HepG2 (cell line): ENCODE measurements at regions not wholly inside any gene's neighbourhood (a gene's known extent, or its start where the extent isn't known, plus 50 kb on each side); places are given as distances from the start of the nearest gene placed in this dataset.
A peak's percentile ranks its signal among the peaks of the same experiment; 100 is the strongest.

ENCODE experiments used
- CHD4 ChIP-seq: fragments of 200-600 bp; sonication (generic); IDR thresholded peaks from 2 replicates; pipeline ENCODE4 v1.7.0; 2017; ENCODE audit warnings: mild to moderate bottlenecking, low read length, borderline replicate concordance
- ELF3 ChIP-seq: IDR thresholded peaks from 2 replicates; pipeline ENCODE4 v1.6.1; 2016; ENCODE audit warnings: missing genetic modification reagents, missing compliant biosample characterization
- FOXA3 ChIP-seq: IDR thresholded peaks from 2 replicates; pipeline ENCODE4 v1.6.1; 2016; ENCODE audit warnings: missing genetic modification reagents, missing compliant biosample characterization
- KLF12 ChIP-seq: sonication (generic); formaldehyde crosslinking; IDR thresholded peaks from 2 replicates; pipeline ENCODE4 v1.4.0; 2020; ENCODE audit warnings: missing genetic modification reagents, borderline replicate concordance
- KLF6 ChIP-seq: IDR thresholded peaks from 2 replicates; pipeline ENCODE4 v1.8.0; 2016; ENCODE audit warnings: missing biosample characterization, missing genetic modification reagents
- MED13 ChIP-seq: sonication (generic); formaldehyde crosslinking; IDR thresholded peaks from 2 replicates; pipeline ENCODE4 v1.5.0; 2020; ENCODE audit warnings: missing genetic modification reagents
- MIER3 ChIP-seq: IDR thresholded peaks from 2 replicates; pipeline ENCODE4 v1.6.1; 2016; ENCODE audit warnings: missing compliant biosample characterization, borderline replicate concordance
- PPARG ChIP-seq: conservative IDR thresholded peaks from 2 replicates; pipeline ENCODE4 v1.6.1; 2016; ENCODE audit warnings: missing biosample characterization, missing genetic modification reagents
- SP2 ChIP-seq: sonication (generic); formaldehyde crosslinking; IDR thresholded peaks from 2 replicates; pipeline ENCODE4 v1.5.1; 2020; ENCODE audit warnings: mild to moderate bottlenecking, missing genetic modification reagents
- TEF ChIP-seq: sonication (generic); formaldehyde crosslinking; IDR thresholded peaks from 2 replicates; pipeline ENCODE4 v1.5.0; 2020; ENCODE audit warnings: missing genetic modification reagents
- THAP11 ChIP-seq: IDR thresholded peaks from 2 replicates; pipeline ENCODE4 v1.6.1; 2016; ENCODE audit warnings: missing biosample characterization, missing genetic modification reagents
- ZFAT ChIP-seq: sonication (generic); formaldehyde crosslinking; conservative IDR thresholded peaks from 2 replicates; pipeline ENCODE4 v1.8.1; 2023; ENCODE audit warnings: missing genetic modification reagents, inconsistent platforms
- ZFP36L1 ChIP-seq: sonication (generic); formaldehyde crosslinking; IDR thresholded peaks from 2 replicates; pipeline ENCODE4 v1.8.0; 2022; ENCODE audit warnings: mild to moderate bottlenecking, missing genetic modification reagents, moderate library complexity
- ZNF143 ChIP-seq: sonication (generic); formaldehyde crosslinking; IDR thresholded peaks from 2 replicates; pipeline ENCODE4 v1.4.0; 2020; ENCODE audit warnings: missing genetic modification reagents
- ZNF18 ChIP-seq: sonication (generic); formaldehyde crosslinking; IDR thresholded peaks from 2 replicates; pipeline ENCODE4 v1.8.0; 2022; ENCODE audit warnings: mild to moderate bottlenecking, missing genetic modification reagents; ENCODE audit not compliant: insufficient replicate concordance
- ZNF367 ChIP-seq: sonication (generic); formaldehyde crosslinking; IDR thresholded peaks from 2 replicates; pipeline ENCODE4 v1.4.0; 2020; ENCODE audit warnings: missing genetic modification reagents, borderline replicate concordance
- ZNF598 ChIP-seq: sonication (generic); formaldehyde crosslinking; IDR thresholded peaks from 2 replicates; pipeline ENCODE4 v1.5.1; 2020; ENCODE audit warnings: mild to moderate bottlenecking, missing genetic modification reagents, borderline replicate concordance
- ZNF605 ChIP-seq: sonication (generic); formaldehyde crosslinking; IDR thresholded peaks from 2 replicates; pipeline ENCODE4 v1.8.0; 2022; ENCODE audit warnings: mild to moderate bottlenecking, missing genetic modification reagents
- ZNF7 ChIP-seq: IDR thresholded peaks from 2 replicates; pipeline ENCODE4 v1.6.1; 2016; ENCODE audit warnings: missing biosample characterization, missing genetic modification reagents
- ZNF710 ChIP-seq: sonication (generic); formaldehyde crosslinking; IDR thresholded peaks from 2 replicates; pipeline ENCODE4 v1.5.0; 2020; ENCODE audit warnings: mild to moderate bottlenecking, missing genetic modification reagents, borderline replicate concordance
- ZNF761 ChIP-seq: sonication (generic); formaldehyde crosslinking; conservative IDR thresholded peaks from 2 replicates; pipeline ENCODE4 v1.4.0; 2020; ENCODE audit warnings: mild to moderate bottlenecking, missing genetic modification reagents
- ZNF770 ChIP-seq: sonication (generic); formaldehyde crosslinking; IDR thresholded peaks from 2 replicates; pipeline ENCODE4 v1.5.0; 2020; ENCODE audit warnings: mild to moderate bottlenecking, missing genetic modification reagents
- ZUFSP ChIP-seq: sonication (generic); formaldehyde crosslinking; IDR thresholded peaks from 2 replicates; pipeline ENCODE4 v1.9.0; 2021; ENCODE audit warnings: missing genetic modification reagents, mild to moderate bottlenecking, borderline replicate concordance

GRCh38 chr14:35213143-35213788, 78.9 kb upstream of the PSMA6 start (continued):
- TF ChIP-seq ZNF761 (CRISPR knock-in tag) (no peak), ZNF367 (CRISPR knock-in tag) (no peak), SP2 (CRISPR knock-in tag) (no peak), KLF6 (CRISPR knock-in tag) (no peak), ZNF143 (peak; percentile 26; the same call in 1 of the 2 replicates), TEF (0 out of 2 replicates have a peak, but pooled peaks have one; percentile 51), KLF12 (CRISPR knock-in tag) (no peak; the same call in 1 of the 2 replicates), THAP11 (CRISPR knock-in tag) (peak; percentile 11; the same call in 1 of the 2 replicates), ZNF710 (CRISPR knock-in tag) (peak; percentile 44; the same call in 1 of the 2 replicates), ZUFSP (no peak), ZNF7 (no peak), ZFP36L1 (CRISPR knock-in tag) (0 out of 2 replicates have a peak, but pooled peaks have one; percentile 20), ELF3 (CRISPR knock-in tag) (peak; percentile 22; the same call in 1 of the 2 replicates), PPARG (CRISPR knock-in tag) (peak; percentile 60; the same call in 1 of the 2 replicates), FOXA3 (CRISPR knock-in tag) (peak; percentile 26), ZNF770 (CRISPR knock-in tag) (0 out of 2 replicates have a peak, but pooled peaks have one; percentile 17), MIER3 (CRISPR knock-in tag) (peak; percentile 44; the same call in 1 of the 2 replicates), ZFAT (CRISPR knock-in tag) (no peak), MED13 (no peak), ZNF18 (CRISPR knock-in tag) (no peak), ZNF598 (CRISPR knock-in tag) (no peak), ZNF605 (CRISPR knock-in tag) (0 out of 2 replicates have a peak, but pooled peaks have one; percentile 40), CHD4 (no peak; the same call in 1 of the 2 replicates)
